HG03097 (cell line): ENCODE measurements at regions not wholly inside any gene's neighbourhood (a gene's known extent, or its start where the extent isn't known, plus 50 kb on each side); places are given as distances from the start of the nearest gene placed in this dataset.
"Not testable (repeated sequence)": the region's sequence is repeated elsewhere in the genome, so short reads cannot be mapped to it uniquely, and the experiment has no call there.

Experiments used
- ATAC-seq: cut with Tn5 transposase; IDR thresholded peaks from one replicate; pipeline ENCODE4 v1.9.1; 2021; ENCODE audit not compliant: unreplicated experiment, low FRiP score

- ATAC-seq, result no peak
These were observed 54.2 kb upstream of the OPRM1 start for GRCh38 chr6:153984811-153985210.

GRCh38 chr6:153980171-153980570 is 58.9 kb upstream of the OPRM1 start:
- no peak for ATAC-seq

GRCh38 chr6:153978911-153979548 is 60.0 kb upstream of the OPRM1 start:
- ATAC-seq, result not testable (repeated sequence)

GRCh38 chr6:153976921-153977693 is 61.9 kb upstream of the OPRM1 start:
- ATAC-seq, result no peak

GRCh38 chr6:153966001-153966400 is 73.0 kb upstream of the OPRM1 start:
- ATAC-seq, result no peak

- no peak for ATAC-seq
These were observed 75.7 kb upstream of the OPRM1 start for GRCh38 chr6:153963352-153963751.

GRCh38 chr6:153962555-153962954 is 76.5 kb upstream of the OPRM1 start:
- no peak for ATAC-seq

GRCh38 chr6:153960741-153961140 is 78.3 kb upstream of the OPRM1 start:
- ATAC-seq, result no peak

- ATAC-seq, result no peak
These were observed 78.8 kb upstream of the OPRM1 start for GRCh38 chr6:153960281-153960680.

- ATAC-seq, result no peak
These were observed 79.8 kb upstream of the OPRM1 start for GRCh38 chr6:153959276-153959675.

- ATAC-seq, result no peak
These were observed 80.2 kb upstream of the OPRM1 start for GRCh38 chr6:153958860-153959259.

GRCh38 chr6:153957394-153957793 is 81.6 kb upstream of the OPRM1 start:
- peak; percentile 95 for ATAC-seq

- no peak for ATAC-seq
These were observed 82.2 kb upstream of the OPRM1 start for GRCh38 chr6:153956808-153957207.

- no peak for ATAC-seq
These were observed 89.4 kb upstream of the OPRM1 start for GRCh38 chr6:153949616-153950015.

- no peak for ATAC-seq
These were observed 91.1 kb upstream of the OPRM1 start for GRCh38 chr6:153947808-153948447.

- ATAC-seq, result no peak
These were observed 94.8 kb upstream of the OPRM1 start for GRCh38 chr6:153944201-153944600.

GRCh38 chr6:153942361-153942760 is 96.7 kb upstream of the OPRM1 start:
- ATAC-seq, result peak; percentile 67

GRCh38 chr6:153941768-153942167 is 97.3 kb upstream of the OPRM1 start:
- no peak for ATAC-seq

- ATAC-seq, result no peak
These were observed 100.2 kb upstream of the OPRM1 start for GRCh38 chr6:153938876-153939275.

GRCh38 chr6:153931431-153931830 is 107.6 kb upstream of the OPRM1 start:
- ATAC-seq, result no peak

GRCh38 chr6:153927867-153928266 is 111.2 kb upstream of the OPRM1 start:
- ATAC-seq, result no peak
